IPS DF 6.9 (cell line): ENCODE measurements at regions not wholly inside any gene's neighbourhood (a gene's known extent, or its start where the extent isn't known, plus 50 kb on each side); places are given as distances from the start of the nearest gene placed in this dataset.

Source experiments
- DNase-seq: peaks from one replicate; pipeline ENCODE4 v3.0.0-alpha.2; 2013; ENCODE audit warnings: low read depth, low spot score
- H3K27ac ChIP-seq: one replicate; pipeline ENCODE4 v1.5.1; 2013; ENCODE audit warnings: low read length, control low read depth
- H3K27me3 ChIP-seq: 2 replicates; pipeline ENCODE4 v1.6.1; 2013; ENCODE audit warnings: mild to moderate bottlenecking, low read length; ENCODE audit not compliant: control insufficient read depth, insufficient read depth
- H3K36me3 ChIP-seq: 2 replicates; pipeline ENCODE4 v1.6.1; 2013; ENCODE audit warnings: low read length; ENCODE audit not compliant: control insufficient read depth, insufficient read depth
- H3K4me1 ChIP-seq: 2 replicates; pipeline ENCODE4 v1.6.1; 2013; ENCODE audit warnings: low read length; ENCODE audit not compliant: control insufficient read depth, insufficient read depth
- H3K4me3 ChIP-seq: 2 replicates; pipeline ENCODE4 v1.5.1; 2013; ENCODE audit warnings: mild to moderate bottlenecking, low read length
- H3K9me3 ChIP-seq: 2 replicates; pipeline ENCODE4 v1.6.1; 2013; ENCODE audit warnings: low read length, inconsistent platforms; ENCODE audit not compliant: control insufficient read depth, insufficient read depth
- WGBS: extraction: QIAGEN DNeasy Blood & Tissue Kit; methylation state at CpG from one replicate; pipeline ENCODE4 v1.1.7; 2013; ENCODE audit warnings: mixed read lengths, missing lambda C conversion rate; ENCODE audit not compliant: insufficient read length, insufficient coverage; 5-methylcytosine and 5-hydroxymethylcytosine counted together

DNA sequence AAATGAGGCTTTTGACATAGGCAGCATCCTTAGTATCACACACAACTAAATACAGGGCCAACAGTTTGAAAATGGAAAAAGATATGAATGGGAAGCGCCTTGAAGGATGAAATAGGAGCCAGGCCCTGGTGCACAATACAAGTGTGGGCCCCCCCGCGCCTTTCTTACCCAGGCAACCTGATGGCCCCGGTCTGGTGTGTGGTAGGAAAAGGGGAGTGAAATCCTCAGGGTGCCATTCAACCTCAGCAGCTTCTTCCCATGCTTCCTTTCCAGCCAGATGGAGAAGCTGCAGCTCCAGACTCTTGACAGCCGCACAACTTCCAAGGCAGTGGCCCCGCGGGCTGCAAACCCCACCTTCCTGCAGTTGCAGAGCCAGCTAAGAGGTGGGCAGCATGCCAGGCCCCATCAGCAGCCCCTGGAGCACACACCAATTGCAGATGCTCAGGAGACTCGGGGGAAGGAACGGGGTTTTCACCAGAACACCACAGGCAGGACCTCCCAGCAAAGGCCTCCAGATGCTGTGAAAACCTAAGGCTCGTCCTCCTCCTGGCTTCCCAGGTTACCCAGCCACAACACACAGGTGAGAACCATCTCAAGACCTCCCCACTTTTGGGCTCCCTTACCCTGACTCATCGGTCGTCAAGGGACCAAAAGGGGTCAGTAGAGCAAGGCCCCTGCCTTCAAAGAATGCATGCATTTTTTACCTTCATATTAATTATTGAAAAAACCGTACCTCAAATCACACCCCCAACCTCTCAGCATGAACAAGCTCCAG, 101.6 kb downstream of the CPN2 start:
- H3K4me3 ChIP-seq, result no peak overlapping the region
- no peaks in the 10 kb centered on the region for H3K27me3 ChIP-seq
- H3K36me3 ChIP-seq, result no peaks in the 10 kb centered on the region
- peaks cover 2% of the 10 kb centered on the region; the same call in 1 of the 2 replicates for H3K4me1 ChIP-seq
- H3K27ac ChIP-seq, result no peak overlapping the region
- no peak for DNase-seq
- no peaks in the 10 kb centered on the region for H3K9me3 ChIP-seq
- WGBS, result no CpG with 5 or more reads among the region's 13 CpGs

DNA sequence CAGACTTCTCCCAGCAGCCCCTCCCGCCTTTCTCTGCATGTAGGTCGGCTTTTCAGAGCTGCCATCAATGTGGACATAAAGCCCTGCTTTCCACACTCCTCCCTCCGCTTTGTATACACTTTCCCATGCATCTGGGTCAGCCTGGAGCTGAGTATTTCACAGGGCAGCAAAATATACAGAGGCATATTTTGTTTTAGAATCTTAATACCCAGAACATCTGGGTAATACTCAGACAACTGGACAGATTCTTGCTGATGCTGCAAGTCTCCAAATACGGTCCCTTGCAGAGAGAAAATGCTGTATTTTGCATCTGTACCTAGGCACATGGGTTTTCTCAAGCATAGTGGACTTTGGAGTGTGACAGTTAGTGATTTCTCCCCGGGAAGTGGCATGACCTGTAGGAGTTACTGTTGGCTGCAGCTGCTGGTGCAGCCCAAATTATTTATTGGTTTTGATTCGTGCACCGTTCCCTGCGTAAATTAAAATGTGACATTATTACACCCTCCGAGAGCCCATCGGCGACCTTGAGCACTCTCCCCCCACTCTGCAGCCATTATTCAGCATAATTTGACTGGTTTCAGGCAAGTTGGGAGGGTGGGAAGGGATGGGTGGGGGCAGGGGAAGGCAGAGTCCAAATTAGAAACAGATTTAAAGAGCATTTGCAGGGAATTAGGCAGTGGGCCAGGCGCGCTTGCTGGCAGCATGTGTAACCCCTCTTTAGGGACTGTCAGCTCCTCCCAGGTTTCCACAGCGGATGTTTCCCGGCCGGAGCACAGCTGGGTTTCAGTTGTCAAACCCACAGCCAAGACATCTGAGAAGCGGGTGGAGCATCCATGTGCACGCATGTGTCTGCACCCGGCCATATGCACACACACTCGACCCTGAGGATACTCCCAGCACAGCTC, 100.8 kb downstream of the CPN2 start:
- no CpG with 5 or more reads among the region's 20 CpGs for WGBS
- Histone ChIP-seq H3K9me3 (no peaks in the 10 kb centered on the region), H3K4me3 (no peak overlapping the region), H3K27ac (no peak overlapping the region), H3K36me3 (no peaks in the 10 kb centered on the region), H3K4me1 (peaks cover 2% of the 10 kb centered on the region; the same call in 1 of the 2 replicates), H3K27me3 (no peaks in the 10 kb centered on the region)
- DNase-seq, result no peak

DNA sequence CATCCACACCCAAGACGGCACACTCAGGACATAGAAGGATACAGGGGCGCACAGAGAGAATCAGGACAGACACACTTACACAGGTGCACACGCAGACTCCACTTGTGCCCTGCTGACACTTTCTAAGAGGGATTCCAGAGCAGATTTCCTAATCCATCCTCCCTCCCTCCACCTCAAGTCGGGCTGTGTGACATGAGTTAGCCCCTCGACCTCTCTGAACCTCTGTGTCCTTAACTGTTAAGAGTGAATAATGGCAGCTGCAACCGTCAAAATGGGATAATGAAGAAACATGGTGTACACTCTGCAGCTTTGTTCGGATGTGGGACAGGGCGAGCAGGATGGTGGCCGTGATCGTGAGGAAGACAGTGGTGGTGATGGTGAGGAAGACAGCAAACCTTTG, 100.1 kb downstream of the CPN2 start:
- no CpG with 5 or more reads among the region's 10 CpGs for WGBS
- Histone ChIP-seq H3K9me3 (no peaks in the 10 kb centered on the region), H3K4me3 (no peak overlapping the region), H3K36me3 (no peaks in the 10 kb centered on the region), H3K4me1 (peaks cover 1% of the 10 kb centered on the region; the same call in 1 of the 2 replicates), H3K27ac (no peak overlapping the region), H3K27me3 (no peaks in the 10 kb centered on the region)
- DNase-seq, result no peak

DNA sequence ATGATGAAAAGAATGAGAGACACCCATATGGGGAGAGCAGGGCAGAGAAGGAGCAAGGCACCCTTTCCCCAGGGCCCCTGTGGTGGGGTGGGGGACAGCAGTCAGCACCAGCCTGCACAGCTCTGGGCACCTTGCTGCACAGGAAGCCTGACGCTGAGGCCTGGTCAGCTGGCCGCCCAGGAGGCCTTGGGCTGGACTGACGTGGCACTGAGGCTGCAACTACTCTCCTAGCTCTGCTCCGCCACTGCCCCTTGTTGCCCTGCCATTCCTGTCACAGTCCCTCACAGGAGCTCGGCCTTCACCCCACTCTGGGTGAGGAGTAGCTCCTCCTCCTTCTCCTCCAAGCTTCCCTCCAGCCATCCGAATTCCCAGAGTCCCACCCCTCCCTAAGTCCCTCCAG, 99.7 kb downstream of the CPN2 start:
- H3K4me3 ChIP-seq, result no peak overlapping the region
- no CpG with 5 or more reads among the region's 6 CpGs for WGBS
- no peaks in the 10 kb centered on the region for H3K9me3 ChIP-seq
- H3K27me3 ChIP-seq, result no peaks in the 10 kb centered on the region
- H3K4me1 ChIP-seq, result no peaks in the 10 kb centered on the region
- DNase-seq, result no peak
- H3K27ac ChIP-seq, result no peak overlapping the region
- no peaks in the 10 kb centered on the region for H3K36me3 ChIP-seq

DNA sequence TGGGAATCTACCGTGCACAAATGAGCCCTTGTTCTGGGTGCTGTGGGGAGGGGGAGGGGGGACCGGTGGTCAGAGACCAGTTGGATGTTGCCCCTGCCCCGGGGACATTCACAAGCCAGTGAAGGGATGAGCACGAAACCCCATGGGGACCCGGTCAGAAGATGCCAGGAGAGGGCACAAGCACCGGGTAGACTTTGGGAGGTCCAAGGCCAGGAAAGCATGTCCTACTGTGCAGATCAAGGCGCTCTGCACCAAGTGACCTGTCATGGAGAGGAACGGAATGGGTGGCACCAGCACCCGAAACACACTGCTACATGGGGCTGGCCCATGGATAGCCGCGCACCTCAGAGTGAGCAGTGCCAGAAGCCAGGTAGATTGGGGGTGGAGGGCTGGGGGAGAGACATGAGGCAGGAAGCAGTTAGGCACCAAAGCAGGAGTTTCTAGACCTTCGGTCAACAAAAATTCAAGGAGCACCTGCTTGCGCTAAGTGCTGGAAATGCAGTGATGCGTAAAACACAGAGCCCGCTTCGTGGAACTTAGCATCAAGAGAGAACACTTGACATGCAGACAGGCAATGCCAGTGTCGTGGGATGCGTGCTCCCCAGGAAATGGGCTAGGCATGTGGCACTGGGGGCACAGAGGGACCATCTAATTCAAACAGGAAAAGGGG, 99.1 kb downstream of the CPN2 start:
- no peaks in the 10 kb centered on the region for H3K4me1 ChIP-seq
- H3K27ac ChIP-seq, result no peak overlapping the region
- H3K27me3 ChIP-seq, result no peaks in the 10 kb centered on the region
- H3K9me3 ChIP-seq, result no peaks in the 10 kb centered on the region
- no peak overlapping the region for H3K4me3 ChIP-seq
- no peaks in the 10 kb centered on the region for H3K36me3 ChIP-seq
- WGBS, result no CpG with 5 or more reads among the region's 18 CpGs
- DNase-seq, result no peak

DNA sequence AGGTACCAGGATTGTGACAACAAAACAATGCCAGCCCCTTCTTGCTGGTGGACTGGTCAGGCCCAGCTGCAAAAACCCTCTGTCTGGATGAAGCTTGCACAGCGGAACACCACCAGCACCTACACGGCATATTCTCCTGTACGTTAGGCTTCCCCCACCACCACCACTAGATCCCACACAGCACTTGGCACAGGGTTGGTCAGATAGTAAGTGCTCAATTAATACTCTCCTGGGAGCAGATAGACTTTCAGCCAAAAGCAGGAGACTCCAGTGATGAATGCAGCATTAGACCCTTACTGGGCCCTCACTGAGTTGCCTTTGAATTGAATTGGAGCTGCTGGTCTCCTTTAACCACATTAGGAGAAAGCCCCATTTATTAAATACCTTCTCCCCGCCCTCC, 97.9 kb downstream of the CPN2 start:
- H3K4me1 ChIP-seq, result no peaks in the 10 kb centered on the region
- WGBS, result no CpG with 5 or more reads among the region's 4 CpGs
- no peak overlapping the region for H3K27ac ChIP-seq

DNA sequence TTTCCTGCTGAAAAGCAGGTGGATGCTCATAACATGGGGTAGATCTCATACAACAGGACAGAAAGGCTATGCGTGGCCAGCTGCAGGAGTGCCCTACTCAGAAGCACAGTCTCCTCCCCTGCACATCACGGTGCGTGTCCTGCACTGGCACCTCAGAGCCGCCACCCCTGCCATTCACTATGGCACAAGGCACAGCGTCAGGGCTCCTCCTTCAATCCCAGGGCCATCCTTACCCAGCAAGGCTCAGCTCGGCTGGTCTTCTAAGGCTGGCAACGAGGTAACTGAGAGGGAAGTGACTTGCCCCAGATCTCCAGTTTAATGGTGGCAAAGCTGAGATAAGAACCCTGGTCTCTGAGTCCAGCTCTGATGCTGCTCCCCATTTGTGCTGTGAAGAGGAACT, 97.1 kb downstream of the CPN2 start:
- H3K36me3 ChIP-seq, result no peaks in the 10 kb centered on the region
- DNase-seq, result no peak
- no peak overlapping the region for H3K4me3 ChIP-seq
- H3K27me3 ChIP-seq, result no peaks in the 10 kb centered on the region
- WGBS, result no CpG with 5 or more reads among the region's 7 CpGs
- H3K9me3 ChIP-seq, result no peaks in the 10 kb centered on the region
- H3K4me1 ChIP-seq, result no peaks in the 10 kb centered on the region
- H3K27ac ChIP-seq, result no peak overlapping the region

More for the DNA sequence above, 97.9 kb downstream of the CPN2 start:
- no peaks in the 10 kb centered on the region for H3K27me3 ChIP-seq
- no peaks in the 10 kb centered on the region for H3K9me3 ChIP-seq
- DNase-seq, result no peak
- no peak overlapping the region for H3K4me3 ChIP-seq
- no peaks in the 10 kb centered on the region for H3K36me3 ChIP-seq

DNA sequence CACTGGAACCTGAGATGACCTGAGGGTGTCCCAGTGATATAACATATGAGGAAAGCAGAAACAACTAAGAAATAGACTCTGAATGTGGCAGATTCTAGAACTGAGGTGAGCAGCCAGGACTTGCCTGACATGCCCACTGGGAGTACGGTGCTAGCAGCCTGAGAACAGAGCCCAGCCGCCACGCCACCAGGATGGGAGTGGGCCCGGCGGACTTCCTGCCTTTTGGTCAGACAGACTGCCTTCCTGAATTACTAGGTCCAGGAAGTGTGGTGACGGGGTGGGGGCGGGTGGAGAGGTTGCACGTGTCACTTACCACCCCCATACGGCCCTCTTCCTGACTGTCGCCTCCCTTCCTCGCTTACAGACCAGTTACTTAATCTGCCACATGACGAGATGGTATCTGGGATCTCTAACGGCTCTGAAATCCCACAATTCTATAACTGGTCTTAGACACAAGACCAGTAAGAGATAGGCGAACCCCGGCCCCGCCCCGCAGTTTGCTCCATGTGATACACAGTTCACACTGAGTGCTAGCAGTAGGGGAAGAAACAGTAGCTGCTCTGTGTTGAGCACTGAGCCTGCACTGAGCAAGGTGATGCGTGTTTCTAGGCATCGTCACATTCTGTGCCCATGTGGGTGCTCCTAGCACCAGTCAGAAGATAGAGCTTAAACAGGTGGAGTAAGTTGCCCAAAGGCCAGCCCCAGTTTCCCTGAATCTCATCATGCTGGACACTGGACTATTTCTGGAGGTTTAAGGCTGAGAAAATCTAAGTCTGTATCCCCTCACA, 95.7 kb downstream of the CPN2 start:
- Histone ChIP-seq H3K9me3 (no peaks in the 10 kb centered on the region), H3K36me3 (no peaks in the 10 kb centered on the region), H3K27ac (no peak overlapping the region), H3K4me3 (no peak overlapping the region), H3K27me3 (no peaks in the 10 kb centered on the region), H3K4me1 (no peaks in the 10 kb centered on the region)
- DNase-seq, result no peak
- WGBS, result no CpG with 5 or more reads among the region's 19 CpGs

DNA sequence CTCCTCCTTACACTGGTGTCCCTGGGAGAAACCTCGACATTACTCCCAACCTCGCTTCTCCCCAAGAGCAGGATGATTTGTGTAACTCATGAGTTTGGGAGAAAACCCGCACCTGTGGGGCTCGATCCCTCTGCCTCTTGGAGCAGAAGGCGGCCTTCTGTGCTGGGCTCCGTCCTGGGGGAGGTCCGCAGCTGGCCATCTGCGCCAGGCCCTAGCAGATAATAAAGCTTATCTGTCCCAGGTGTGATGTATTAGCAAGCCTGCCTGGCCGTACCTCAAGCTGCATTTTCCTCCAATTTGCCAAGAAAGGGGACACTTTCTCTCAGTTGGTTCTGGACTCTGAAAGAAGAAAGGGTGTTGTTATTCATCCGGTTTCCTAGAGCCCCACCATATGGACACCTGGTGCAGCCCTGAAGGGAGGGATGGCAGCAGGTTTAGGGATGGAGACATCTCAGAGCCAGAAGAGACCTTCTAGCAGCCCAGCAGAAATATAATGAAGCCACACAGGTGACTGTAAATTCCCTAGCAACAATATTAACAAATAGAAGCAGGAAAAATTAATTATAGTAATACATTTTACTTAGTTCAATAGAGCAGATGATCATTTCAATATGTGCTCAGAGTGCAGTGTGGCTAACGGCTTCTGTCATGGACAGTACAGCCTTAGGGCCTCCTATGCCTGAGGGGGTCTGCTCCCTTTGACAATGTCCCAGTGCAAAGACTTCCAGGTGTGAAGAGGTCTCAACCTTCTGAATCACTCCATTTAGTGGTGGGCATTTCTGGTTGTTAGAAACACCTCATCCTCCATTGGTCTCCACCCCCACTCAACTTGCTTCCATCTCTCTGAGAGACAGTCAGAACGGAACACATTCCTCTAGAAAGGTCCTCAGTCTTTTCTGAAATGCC, 94.8 kb downstream of the CPN2 start:
- no peaks in the 10 kb centered on the region for H3K4me1 ChIP-seq

More for the DNA sequence above, 94.8 kb downstream of the CPN2 start:
- WGBS, result no CpG with 5 or more reads among the region's 12 CpGs
- Histone ChIP-seq H3K9me3 (no peaks in the 10 kb centered on the region), H3K4me3 (no peak overlapping the region), H3K27me3 (no peaks in the 10 kb centered on the region), H3K27ac (no peak overlapping the region), H3K36me3 (no peaks in the 10 kb centered on the region)
- DNase-seq, result no peak
